Endothelial cell of umbilical vein (primary cell): ENCODE measurements at regions not wholly inside any gene's neighbourhood (a gene's known extent, or its start where the extent isn't known, plus 50 kb on each side); places are given as distances from the start of the nearest gene placed in this dataset.

Source experiments
- BruUV-seq: library from RNA; stranded (reverse); fragments of 400-500 nt; replicated peaks from 2 replicates; lab custom pipeline; 2021; lab: Mats Ljungman, UMichigan
- CTCF ChIA-PET: fragments of 300-600, 350-600 bp; sonication (Branson Sonifier 250); formaldehyde crosslinking; loops from one replicate; lab custom pipeline; 2021; ENCODE audit warnings: antibody characterized with exemption, inconsistent platforms; lab: Charles Lee
- POLR2A ChIA-PET: fragments of 300-600, 350-600 bp; sonication (Branson Sonifier 250); formaldehyde crosslinking; loops from one replicate; lab custom pipeline; 2021; ENCODE audit warnings: antibody characterized with exemption, inconsistent platforms; lab: Charles Lee
- DNase-seq: peaks from one replicate; pipeline ENCODE4 v3.0.0-alpha.2; 2011; ENCODE audit warnings: low read depth, low spot score
- FAIRE-seq: peaks from 2 replicates; lab custom pipeline; 2011; peaks lifted over from hg19 to GRCh38; lab: Jason Lieb, UNC
- H2AFZ ChIP-seq: 2 replicates; pipeline ENCODE4 v1.6.0; 2012; ENCODE audit warnings: low read depth, low read length, control low read depth, inconsistent platforms
- H3K27ac ChIP-seq: 2 replicates; pipeline ENCODE4 v1.5.1; 2011; ENCODE audit warnings: low read depth, mild to moderate bottlenecking, control low read depth, low read length, moderate library complexity; ENCODE audit not compliant: insufficient read depth
- H3K27me3 ChIP-seq, 2 experiments: 2 replicates each; pipeline versions ENCODE4 v1.6.0 to v1.6.1; 2011; ENCODE audit warnings: low read length in 2 of 2, mixed read lengths in 1 of 2; ENCODE audit not compliant: control insufficient read depth in 2 of 2, insufficient read depth in 2 of 2
- H3K36me3 ChIP-seq, 2 experiments: 2 replicates in 1 of 2; 3 replicates in 1 of 2; pipeline ENCODE4 v1.5.1; 2011; ENCODE audit warnings: low read length in 2 of 2, mild to moderate bottlenecking in 1 of 2, moderate library complexity in 1 of 2; ENCODE audit not compliant: control insufficient read depth in 2 of 2, insufficient read depth in 2 of 2; ENCODE audit errors: extremely low read depth in 1 of 2
- H3K4me1 ChIP-seq: 3 replicates; pipeline ENCODE4 v1.5.1; 2011; ENCODE audit warnings: mild to moderate bottlenecking, low read length; ENCODE audit not compliant: control insufficient read depth, insufficient read depth; ENCODE audit errors: extremely low read depth
- H3K4me2 ChIP-seq: 2 replicates; pipeline ENCODE4 v1.6.1; 2011; ENCODE audit warnings: low read length, control low read depth, mixed read lengths; ENCODE audit not compliant: insufficient read depth
- H3K4me3 ChIP-seq, 3 experiments: fragments of 200-600 bp in 1 of 3; sonication (generic), shearing (Covaris generic) in 1 of 3; replicated peaks in 1 of 3; 2 replicates each; pipeline ENCODE4 v1.5.1; 2011 to 2016; ENCODE audit warnings: control low read depth in 3 of 3, low read length in 3 of 3, mild to moderate bottlenecking in 2 of 3, inconsistent platforms in 1 of 3, low read depth in 1 of 3, moderate library complexity in 1 of 3; ENCODE audit not compliant: insufficient read depth in 1 of 3
- H3K79me2 ChIP-seq: 2 replicates; pipeline ENCODE4 v1.6.0; 2012; ENCODE audit warnings: low read length, inconsistent platforms; ENCODE audit not compliant: control insufficient read depth, insufficient read depth
- H3K9ac ChIP-seq: replicated peaks from 2 replicates; pipeline ENCODE3; 2011; ENCODE audit warnings: low read length, control low read depth; ENCODE audit not compliant: insufficient read depth; ENCODE audit errors: extremely low read depth
- H3K9me1 ChIP-seq: replicated peaks from 3 replicates; pipeline ENCODE4 v1.6.0; 2011; ENCODE audit warnings: mild to moderate bottlenecking, low read length; ENCODE audit not compliant: control insufficient read depth, insufficient read depth; ENCODE audit errors: extremely low read depth
- H3K9me3 ChIP-seq: replicated peaks from 2 replicates; pipeline ENCODE4 v1.5.1; 2012; ENCODE audit warnings: low read length, inconsistent platforms; ENCODE audit not compliant: control insufficient read depth, insufficient read depth
- H4K20me1 ChIP-seq: replicated peaks from 2 replicates; pipeline ENCODE3; 2011; ENCODE audit warnings: mild to moderate bottlenecking, low read length; ENCODE audit not compliant: control insufficient read depth, insufficient read depth; ENCODE audit errors: extremely low read depth
- CTCF ChIP-seq, 2 donors: IDR thresholded peaks; 1 replicate in 1 of 2; 2 replicates in 1 of 2; pipeline ENCODE4 v1.5.1; 2011; ENCODE audit warnings: low read length in 2 of 2, mild to moderate bottlenecking in 2 of 2, moderate library complexity in 2 of 2, control low read depth in 1 of 2, inconsistent platforms in 1 of 2, low read depth in 1 of 2; ENCODE audit not compliant: insufficient read depth in 1 of 2; ENCODE audit errors: extremely low read depth in 1 of 2
- EZH2 ChIP-seq: IDR thresholded peaks from 2 replicates; pipeline ENCODE4 v1.6.1; 2012; ENCODE audit warnings: borderline replicate concordance, low read depth, mild to moderate bottlenecking, moderate library complexity, low read length, inconsistent platforms; ENCODE audit not compliant: severe bottlenecking
- FOS ChIP-seq: IDR thresholded peaks from 2 replicates; pipeline ENCODE4 v1.6.1; 2011; ENCODE audit warnings: mild to moderate bottlenecking, low read length, moderate library complexity, borderline replicate concordance; ENCODE audit not compliant: insufficient read depth
- GATA2 ChIP-seq: IDR thresholded peaks from 2 replicates; pipeline ENCODE4 v1.7.0; 2011; ENCODE audit warnings: low read depth, mild to moderate bottlenecking, moderate library complexity, mixed read lengths, low read length; ENCODE audit not compliant: insufficient read length, insufficient read depth
- JUN ChIP-seq: IDR thresholded peaks from 2 replicates; pipeline ENCODE4 v1.6.1; 2011; ENCODE audit warnings: borderline replicate concordance, low read depth; ENCODE audit not compliant: insufficient read length, insufficient read depth
- MAX ChIP-seq: IDR thresholded peaks from 2 replicates; pipeline ENCODE4 v1.6.1; 2011; ENCODE audit not compliant: insufficient read depth, insufficient read length
- MYC ChIP-seq: IDR thresholded peaks from one replicate; pipeline ENCODE4 v1.6.1; 2011; ENCODE audit warnings: mild to moderate bottlenecking, low read depth, low read length
- POLR2A ChIP-seq: IDR thresholded peaks from 2 replicates; pipeline ENCODE4 v1.6.1; 2012; ENCODE audit warnings: low read depth, mild to moderate bottlenecking, control low read depth, low read length
- POLR2AphosphoS5 ChIP-seq: IDR thresholded peaks from 2 replicates; pipeline ENCODE4 v1.6.1; 2012; ENCODE audit warnings: low read depth, mild to moderate bottlenecking, control low read depth, low read length, moderate library complexity; ENCODE audit not compliant: insufficient read depth
- dilution Hi-C: fragments of 300-500 bp; cut with MboI; formaldehyde crosslinking; loops from one replicate; pipeline ENCODE4 v1.15.0; 2019; ENCODE audit warnings: low sequenced_read_pairs; ENCODE audit not compliant: extremely low pct_ligation_motif_present
- intact Hi-C: fragments of 100-400 bp; cut with micrococcal nuclease; formaldehyde crosslinking; loops from one replicate; pipeline ENCODE4 v1.10.0; 2022

- no TSS peak for BruUV-seq
- peaks cover 24% of the 10 kb centered on the region for H3K4me1 ChIP-seq
- H3K4me2 ChIP-seq: no peak overlapping the region
- intact Hi-C loops: no loop called here
- H2AFZ ChIP-seq: no peak overlapping the region
- no peaks in the 10 kb centered on the region for H3K79me2 ChIP-seq
- H4K20me1 ChIP-seq: no peaks in the 10 kb centered on the region
- H3K9me3 ChIP-seq: no peaks in the 10 kb centered on the region
- no peaks in the 10 kb centered on the region for H3K27me3 ChIP-seq
- H3K27ac ChIP-seq: no peak overlapping the region
- dilution Hi-C loops: no loop called here
- H3K9ac ChIP-seq: no peak overlapping the region
- H3K36me3 ChIP-seq: no peaks in the 10 kb centered on the region
- ChIA-PET CTCF (interaction anchor here (2.1 kb wide), 1 partner anchor 14 kb away, joined by 6 read pairs; no protein-coding TSS in a partner anchor), POLR2A (no interaction called here)
- DNase-seq (no peak), FAIRE-seq (no peak)
- no peak overlapping the region for H3K4me3 ChIP-seq
- H3K9me1 ChIP-seq: no peaks in the 10 kb centered on the region
- TF ChIP-seq EZH2: no peak
- TF ChIP-seq JUN: no peak
- no peak for TF ChIP-seq POLR2A
- TF ChIP-seq GATA2: no peak
- no peak for TF ChIP-seq POLR2AphosphoS5
- TF ChIP-seq MAX: no peak
- no peak for TF ChIP-seq CTCF (IDR thresholded peaks at IDR 0.05; ENCODE audit: extremely low read depth in 1 of 2, insufficient read depth in 1 of 2, low read depth in 1 of 2, low read length in 2 of 2)
- no peak for TF ChIP-seq MYC
- TF ChIP-seq FOS: no peak
These were observed 76.8 kb downstream of the PHLDA1 start for GRCh38 chr12:75954749-75955148.
